ENCODE measurements at regions not wholly inside any gene's neighbourhood (a gene's known extent, or its start where the extent isn't known, plus 50 kb on each side); places are given as distances from the start of the nearest gene placed in this dataset.

DNA sequence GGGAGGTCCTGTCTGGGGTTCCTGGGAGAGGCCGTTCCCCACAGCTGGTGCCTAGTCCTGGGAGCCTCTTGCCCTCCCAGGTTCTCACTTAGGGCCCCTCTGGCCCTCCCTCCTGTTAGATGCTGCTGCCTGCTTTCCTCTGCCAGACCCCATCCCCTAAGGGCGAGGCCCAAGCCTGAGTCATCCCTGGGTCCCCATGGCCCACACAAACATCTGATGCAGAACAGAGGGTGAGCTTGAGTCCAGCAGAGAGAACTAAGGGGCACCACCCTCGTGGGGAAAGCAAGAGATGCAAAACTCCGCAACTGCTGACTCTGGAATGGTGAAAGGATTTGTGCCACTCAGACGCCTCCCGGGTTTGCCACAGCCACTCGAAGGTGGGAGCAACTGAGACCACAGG lies 58.8 kb upstream of the TRPM1 start:
- Histone ChIP-seq H3K27ac (no peak overlapping the region), H3K36me3 (ENCODE audit: insufficient read depth, low read length) (no peaks in the 10 kb centered on the region), H3K9me3 (ENCODE audit: low read depth, low read length) (no peaks in the 10 kb centered on the region), H3K9ac (ENCODE audit: insufficient read length) (no peak overlapping the region), H3K4me3 (no peak overlapping the region)
- DNase-seq (ENCODE audit: low read depth, low spot score): no peak
- TF ChIP-seq EZH2 (IDR thresholded peaks at IDR 0.05) (no peak), POLR2AphosphoS5 (IDR thresholded peaks at IDR 0.05; ENCODE audit: borderline replicate concordance, low read depth, low read length) (no peak), FOXP2 (optimal IDR thresholded peaks at IDR 0.05; ENCODE audit: control extremely low read depth, extremely low read length, insufficient read depth) (no peak)

DNA sequence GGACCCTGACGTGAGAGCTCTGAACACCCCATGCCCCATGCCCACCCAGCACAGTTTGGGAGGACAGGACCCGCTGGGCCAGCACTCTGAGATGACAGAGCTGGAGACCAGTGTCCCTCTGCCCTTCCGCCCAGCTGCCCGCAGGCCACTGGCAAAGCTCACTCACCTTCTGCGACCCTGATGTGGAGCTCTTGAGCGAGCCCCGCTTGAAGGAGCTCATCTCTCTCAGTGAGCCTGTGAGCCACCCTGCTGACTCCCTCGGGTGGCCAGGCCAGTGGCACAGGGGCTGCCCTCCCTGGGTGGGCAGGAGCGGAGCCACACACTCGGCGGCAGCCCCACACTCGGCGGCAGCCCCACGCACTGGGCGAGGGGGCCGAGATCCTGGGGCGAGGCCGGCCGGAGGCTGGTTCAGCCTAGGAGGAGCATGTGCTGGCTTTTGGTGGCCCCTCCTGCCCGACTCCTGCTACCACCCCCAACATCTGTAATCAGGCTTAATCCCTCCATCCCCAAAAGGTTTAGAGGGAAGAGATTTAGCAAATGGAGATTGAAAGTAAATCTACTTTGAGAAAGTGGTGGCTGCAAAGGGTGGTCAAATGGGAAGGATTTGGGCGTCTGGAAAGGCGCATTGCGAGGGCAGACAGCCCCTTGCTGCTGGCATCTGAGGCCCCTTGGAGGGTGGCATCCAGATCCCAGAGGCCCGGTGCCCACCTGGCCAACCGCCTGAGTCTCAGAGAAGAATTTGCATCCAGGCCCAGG lies 59.4 kb upstream of the TRPM1 start:
- no peak overlapping the region for H3K4me3 ChIP-seq
- no peaks in the 10 kb centered on the region for H3K9me3 ChIP-seq (ENCODE audit: low read depth, low read length)
- no peak for TF ChIP-seq FOXP2 (optimal IDR thresholded peaks at IDR 0.05; ENCODE audit: control extremely low read depth, extremely low read length, insufficient read depth)
- TF ChIP-seq POLR2AphosphoS5 (IDR thresholded peaks at IDR 0.05; ENCODE audit: borderline replicate concordance, low read depth, low read length): no peak
- no peak for TF ChIP-seq EZH2 (IDR thresholded peaks at IDR 0.05)
- no peak overlapping the region for H3K27ac ChIP-seq
- H3K36me3 ChIP-seq (ENCODE audit: insufficient read depth, low read length): no peaks in the 10 kb centered on the region
- H3K9ac ChIP-seq (ENCODE audit: insufficient read length): no peak overlapping the region
- DNase-seq (ENCODE audit: low read depth, low spot score): no peak

DNA sequence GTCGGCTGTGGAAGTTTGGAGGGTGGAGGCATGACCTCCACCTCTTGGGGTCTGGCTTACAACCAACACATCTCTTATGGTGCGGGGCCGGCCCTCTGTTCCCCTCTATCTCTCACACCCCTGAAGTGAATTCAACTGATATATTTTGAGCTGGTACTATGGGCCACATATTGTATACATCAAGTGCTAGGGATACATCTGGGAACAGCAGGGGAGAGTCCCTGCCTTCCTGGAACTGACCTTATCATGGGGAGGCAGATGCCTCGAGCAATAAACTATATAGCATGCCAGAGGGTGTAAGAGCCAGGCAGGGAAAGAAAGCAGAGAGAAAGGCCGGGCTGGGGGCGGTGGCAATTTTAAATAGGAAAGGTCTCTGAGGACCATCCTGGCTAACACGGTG lies 60.4 kb upstream of the TRPM1 start:
- no peaks in the 10 kb centered on the region for H3K36me3 ChIP-seq (ENCODE audit: insufficient read depth, low read length)
- TF ChIP-seq FOXP2 (optimal IDR thresholded peaks at IDR 0.05; ENCODE audit: control extremely low read depth, extremely low read length, insufficient read depth) (no peak), POLR2AphosphoS5 (IDR thresholded peaks at IDR 0.05; ENCODE audit: borderline replicate concordance, low read depth, low read length) (no peak), EZH2 (IDR thresholded peaks at IDR 0.05) (no peak)
- DNase-seq (ENCODE audit: low read depth, low spot score): no peak
- no peak overlapping the region for H3K27ac ChIP-seq
- no peaks in the 10 kb centered on the region for H3K9me3 ChIP-seq (ENCODE audit: low read depth, low read length)
- no peak overlapping the region for H3K4me3 ChIP-seq
- no peak overlapping the region for H3K9ac ChIP-seq (ENCODE audit: insufficient read length)

DNA sequence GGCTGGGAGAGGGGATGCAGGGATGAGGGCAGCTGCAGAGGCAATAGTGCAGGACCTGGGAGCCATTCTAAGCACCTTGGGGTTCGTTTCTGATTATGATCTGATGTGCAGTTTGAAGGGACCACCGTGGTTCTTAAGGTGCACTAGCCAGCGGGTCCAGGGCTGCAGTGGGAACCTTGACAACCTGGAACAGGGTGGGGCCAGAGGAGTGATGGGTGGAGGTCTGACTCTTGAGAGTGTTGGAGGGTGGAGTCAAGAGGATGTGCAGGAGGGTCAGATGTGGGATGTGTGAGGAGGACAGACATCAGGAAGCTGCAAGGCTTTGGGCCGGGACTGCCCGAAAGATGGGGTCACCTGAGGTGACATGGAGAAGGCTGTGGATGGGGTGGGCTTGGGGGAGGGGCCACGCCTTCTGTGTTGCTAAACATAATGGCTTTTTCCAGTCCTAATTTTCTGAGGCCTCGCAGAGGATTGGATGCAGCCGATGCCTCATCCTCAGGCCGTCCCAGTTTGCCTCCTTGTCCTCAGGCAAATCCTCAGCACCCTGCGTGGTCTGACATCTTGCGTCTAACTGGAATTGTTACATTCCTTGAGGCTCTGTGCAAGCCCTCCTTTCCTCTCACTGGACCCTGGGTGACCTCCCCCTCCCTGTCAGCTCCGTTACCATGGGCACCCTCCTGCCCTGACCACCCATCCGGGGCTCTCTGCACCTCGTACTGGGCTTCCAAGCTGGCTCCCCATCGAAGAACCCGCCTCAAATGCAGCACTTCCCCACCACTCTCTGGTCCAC lies 61.4 kb upstream of the TRPM1 start:
- Histone ChIP-seq H3K9me3 (ENCODE audit: low read depth, low read length) (no peaks in the 10 kb centered on the region), H3K9ac (ENCODE audit: insufficient read length) (no peak overlapping the region), H3K4me3 (no peak overlapping the region), H3K36me3 (ENCODE audit: insufficient read depth, low read length) (no peaks in the 10 kb centered on the region), H3K27ac (no peak overlapping the region)
- TF ChIP-seq POLR2AphosphoS5 (IDR thresholded peaks at IDR 0.05; ENCODE audit: borderline replicate concordance, low read depth, low read length): no peak
- no peak for TF ChIP-seq EZH2 (IDR thresholded peaks at IDR 0.05)
- no peak for TF ChIP-seq FOXP2 (optimal IDR thresholded peaks at IDR 0.05; ENCODE audit: control extremely low read depth, extremely low read length, insufficient read depth)
- no peak for DNase-seq (ENCODE audit: low read depth, low spot score)

DNA sequence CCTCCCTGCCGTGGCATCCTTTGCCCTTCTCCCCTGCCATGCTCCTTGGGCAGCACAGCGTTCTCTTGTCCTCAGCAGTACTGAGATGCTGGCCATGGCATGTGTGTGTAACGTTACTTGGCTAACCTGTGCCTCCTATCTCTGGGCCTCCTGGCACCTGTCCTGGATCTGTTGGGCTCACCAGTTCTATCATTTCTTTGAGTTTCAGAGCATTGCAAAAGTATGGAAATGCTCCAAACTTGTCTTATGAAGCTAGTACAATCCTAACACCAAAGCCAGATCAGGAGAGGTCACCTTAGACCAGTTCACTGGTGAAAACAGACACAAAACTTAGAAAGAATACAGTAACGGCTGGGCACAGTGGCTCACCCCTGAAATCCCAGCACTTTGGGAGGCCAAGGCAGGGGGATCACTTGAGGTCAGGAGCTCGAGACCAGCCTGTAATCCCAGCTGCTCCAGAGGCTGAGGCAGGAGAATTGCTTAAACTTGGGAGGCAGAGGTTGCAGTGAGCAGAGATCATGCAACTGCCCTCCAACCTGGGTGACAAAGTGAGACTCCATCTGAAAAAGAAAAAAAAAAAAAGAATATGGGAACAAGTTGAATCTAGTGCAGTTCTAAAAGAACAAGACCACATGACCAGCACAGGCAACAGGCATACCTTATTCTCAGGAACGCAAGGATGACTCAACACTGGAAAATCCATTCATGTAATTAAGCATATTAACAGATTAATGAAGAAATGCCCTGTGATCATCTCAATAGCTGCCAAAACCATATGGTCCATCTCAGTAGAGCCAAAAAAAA lies 62.4 kb upstream of the TRPM1 start:
- no peak overlapping the region for H3K27ac ChIP-seq
- no peak overlapping the region for H3K4me3 ChIP-seq
- no peaks in the 10 kb centered on the region for H3K9me3 ChIP-seq (ENCODE audit: low read depth, low read length)
- no peaks in the 10 kb centered on the region for H3K36me3 ChIP-seq (ENCODE audit: insufficient read depth, low read length)
- H3K9ac ChIP-seq (ENCODE audit: insufficient read length): no peak overlapping the region
- DNase-seq (ENCODE audit: low read depth, low spot score): no peak
- no peak for TF ChIP-seq EZH2 (IDR thresholded peaks at IDR 0.05)
- no peak for TF ChIP-seq POLR2AphosphoS5 (IDR thresholded peaks at IDR 0.05; ENCODE audit: borderline replicate concordance, low read depth, low read length)
- no peak for TF ChIP-seq FOXP2 (optimal IDR thresholded peaks at IDR 0.05; ENCODE audit: control extremely low read depth, extremely low read length, insufficient read depth)

DNA sequence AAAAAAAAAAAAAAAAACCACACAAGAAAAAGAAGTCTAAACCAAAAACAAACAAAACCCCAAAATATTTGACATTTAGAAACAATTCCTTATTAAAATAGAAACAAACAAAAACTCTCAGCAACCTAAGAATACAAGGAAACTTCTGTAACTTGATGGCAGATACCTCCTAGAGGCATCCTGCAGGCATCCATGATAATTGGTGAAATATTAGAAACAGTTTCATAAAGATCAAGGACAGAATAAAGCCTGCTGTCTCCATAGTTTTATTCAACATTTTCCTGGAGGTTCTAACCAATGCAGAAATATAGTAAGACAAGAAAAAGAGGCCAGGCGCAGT lies 63.0 kb upstream of the TRPM1 start:
- Histone ChIP-seq H3K36me3 (ENCODE audit: insufficient read depth, low read length) (no peaks in the 10 kb centered on the region), H3K9ac (ENCODE audit: insufficient read length) (no peak overlapping the region), H3K9me3 (ENCODE audit: low read depth, low read length) (no peaks in the 10 kb centered on the region), H3K4me3 (no peak overlapping the region), H3K27ac (no peak overlapping the region)
- no peak for DNase-seq (ENCODE audit: low read depth, low spot score)
- TF ChIP-seq EZH2 (IDR thresholded peaks at IDR 0.05) (no peak), POLR2AphosphoS5 (IDR thresholded peaks at IDR 0.05; ENCODE audit: borderline replicate concordance, low read depth, low read length) (no peak), FOXP2 (optimal IDR thresholded peaks at IDR 0.05; ENCODE audit: control extremely low read depth, extremely low read length, insufficient read depth) (no peak)

DNA sequence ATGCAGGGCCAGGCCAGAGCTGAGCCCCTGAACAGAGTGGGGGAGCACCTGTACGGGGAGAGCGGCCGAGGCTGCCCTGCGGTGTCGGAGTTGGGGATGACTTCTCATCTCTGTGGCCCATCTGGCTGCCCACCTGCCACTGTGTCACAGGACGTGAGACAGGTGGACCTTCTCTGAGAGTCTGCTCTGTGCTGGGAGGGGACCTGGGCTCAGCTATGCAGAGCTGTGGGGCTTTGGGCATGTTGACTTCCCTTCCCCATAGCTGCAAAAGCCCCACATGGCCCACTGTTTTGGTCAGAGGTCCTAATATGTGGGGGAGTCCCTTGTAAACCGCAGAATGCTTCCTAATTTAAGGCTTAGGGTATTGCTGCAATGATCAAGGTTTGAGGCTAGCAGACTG lies 68.0 kb upstream of the TRPM1 start:
- no peak overlapping the region for H3K9ac ChIP-seq (ENCODE audit: insufficient read length)
- no peak overlapping the region for H3K27ac ChIP-seq
- TF ChIP-seq EZH2 (IDR thresholded peaks at IDR 0.05) (no peak), FOXP2 (optimal IDR thresholded peaks at IDR 0.05; ENCODE audit: control extremely low read depth, extremely low read length, insufficient read depth) (no peak)
- H3K9me3 ChIP-seq (ENCODE audit: low read depth, low read length): no peaks in the 10 kb centered on the region
- H3K36me3 ChIP-seq (ENCODE audit: insufficient read depth, low read length): no peaks in the 10 kb centered on the region
- no peak overlapping the region for H3K4me3 ChIP-seq
- no peak for DNase-seq (ENCODE audit: low read depth, low spot score)

DNA sequence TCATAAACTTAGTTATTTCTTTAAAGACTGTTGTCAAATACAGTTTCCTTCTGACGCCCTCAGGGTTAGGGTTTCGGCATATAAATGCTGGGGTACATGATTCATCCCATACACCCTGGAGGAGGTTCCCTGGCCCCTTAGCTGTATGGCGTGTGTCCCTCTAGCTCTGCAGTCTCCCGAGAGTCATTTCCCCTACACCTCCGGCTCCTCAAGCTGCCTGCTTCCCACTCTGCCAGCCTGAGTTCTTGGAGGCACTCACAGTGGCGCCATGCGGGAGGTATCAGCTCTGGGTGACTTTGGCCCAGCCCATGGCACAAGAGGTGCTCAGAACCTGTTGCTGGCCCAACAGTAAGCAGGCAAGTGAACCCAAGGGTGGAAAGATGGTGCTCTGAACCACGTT lies 70.2 kb upstream of the TRPM1 start:
- DNase-seq (ENCODE audit: low read depth, low spot score): no peak
- H3K9me3 ChIP-seq (ENCODE audit: low read depth, low read length): no peaks in the 10 kb centered on the region
- no peaks in the 10 kb centered on the region for H3K36me3 ChIP-seq (ENCODE audit: insufficient read depth, low read length)
- H3K4me3 ChIP-seq: no peak overlapping the region
- H3K27ac ChIP-seq: no peak overlapping the region
- TF ChIP-seq POLR2AphosphoS5 (IDR thresholded peaks at IDR 0.05; ENCODE audit: borderline replicate concordance, low read depth, low read length) (no peak), FOXP2 (optimal IDR thresholded peaks at IDR 0.05; ENCODE audit: control extremely low read depth, extremely low read length, insufficient read depth) (no peak), EZH2 (IDR thresholded peaks at IDR 0.05) (no peak)
- H3K9ac ChIP-seq (ENCODE audit: insufficient read length): no peak overlapping the region

Measured in SK-N-MC (cell line).